H9 (cell line): ENCODE measurements at regions not wholly inside any gene's neighbourhood (a gene's known extent, or its start where the extent isn't known, plus 50 kb on each side); places are given as distances from the start of the nearest gene placed in this dataset.

Experiments used
- DNase-seq: peaks from one replicate; pipeline ENCODE4 v3.0.0-alpha.2; 2017
- H2AFZ ChIP-seq: one replicate; pipeline ENCODE4 v1.6.1; 2013; ENCODE audit warnings: mild to moderate bottlenecking, low read length, control low read depth, moderate library complexity
- H2AK5ac ChIP-seq: 2 replicates; pipeline ENCODE4 v1.6.1; 2013; ENCODE audit warnings: low read length, control low read depth, mixed read lengths; ENCODE audit not compliant: insufficient read length
- H2BK120ac ChIP-seq: one replicate; pipeline ENCODE4 v1.6.1; 2013; ENCODE audit warnings: low read depth, mild to moderate bottlenecking, low read length, control low read depth, inconsistent platforms; ENCODE audit not compliant: poor library complexity, severe bottlenecking
- H2BK12ac ChIP-seq: 2 replicates; pipeline ENCODE4 v1.6.1; 2013; ENCODE audit warnings: low read length, control low read depth, mixed read lengths, low read depth; ENCODE audit not compliant: insufficient read length
- H2BK15ac ChIP-seq: 2 replicates; pipeline ENCODE4 v1.6.1; 2013; ENCODE audit warnings: low read depth, low read length, control low read depth
- H2BK20ac ChIP-seq: one replicate; pipeline ENCODE4 v1.6.1; 2013; ENCODE audit warnings: low read depth, mild to moderate bottlenecking, low read length, control low read depth, inconsistent platforms; ENCODE audit not compliant: poor library complexity, severe bottlenecking
- H2BK5ac ChIP-seq: 2 replicates; pipeline ENCODE4 v1.6.1; 2013; ENCODE audit warnings: low read length, control low read depth, mixed read lengths; ENCODE audit not compliant: insufficient read length
- H3K14ac ChIP-seq: 2 replicates; pipeline ENCODE4 v1.6.1; 2013; ENCODE audit warnings: low read length, control low read depth; ENCODE audit not compliant: insufficient read depth
- H3K18ac ChIP-seq: 2 replicates; pipeline ENCODE4 v1.6.1; 2013; ENCODE audit warnings: low read depth, mild to moderate bottlenecking, mixed read lengths, low read length, control low read depth; ENCODE audit not compliant: insufficient read length
- H3K23ac ChIP-seq: 2 replicates; pipeline ENCODE4 v1.6.1; 2013; ENCODE audit warnings: low read length, control low read depth, mixed read lengths, low read depth; ENCODE audit not compliant: insufficient read length
- H3K23me2 ChIP-seq: 2 replicates; pipeline ENCODE4 v1.6.1; 2013; ENCODE audit warnings: low read depth, mild to moderate bottlenecking, mixed read lengths, low read length, control low read depth; ENCODE audit not compliant: insufficient read length, poor library complexity, severe bottlenecking
- H3K27ac ChIP-seq: 2 replicates; pipeline ENCODE4 v1.5.1; 2013; ENCODE audit warnings: low read length, control low read depth, mixed read lengths, low read depth; ENCODE audit not compliant: insufficient read length
- H3K27me3 ChIP-seq: 2 replicates; pipeline ENCODE4 v1.6.1; 2013; ENCODE audit warnings: low read length, control low read depth, inconsistent platforms; ENCODE audit not compliant: insufficient read depth
- H3K4ac ChIP-seq: 2 replicates; pipeline ENCODE4 v1.6.1; 2013; ENCODE audit warnings: low read depth, mild to moderate bottlenecking, control low read depth, inconsistent platforms, low read length, moderate library complexity
- H3K4me1 ChIP-seq: 2 replicates; pipeline ENCODE4 v1.6.1; 2013; ENCODE audit warnings: low read length, control low read depth, inconsistent platforms; ENCODE audit not compliant: insufficient read depth
- H3K4me2 ChIP-seq: 2 replicates; pipeline ENCODE4 v1.6.1; 2013; ENCODE audit warnings: low read length, control low read depth, mixed read lengths; ENCODE audit not compliant: insufficient read length, insufficient read depth
- H3K56ac ChIP-seq: 2 replicates; pipeline ENCODE4 v1.6.1; 2013; ENCODE audit warnings: low read depth, mild to moderate bottlenecking, mixed read lengths, low read length, control low read depth; ENCODE audit not compliant: insufficient read length
- H3K79me1 ChIP-seq: 2 replicates; pipeline ENCODE4 v1.6.1; 2013; ENCODE audit warnings: low read depth, mild to moderate bottlenecking, moderate library complexity, low read length, control low read depth, inconsistent platforms; ENCODE audit not compliant: insufficient read depth, poor library complexity, severe bottlenecking
- H3K79me2 ChIP-seq: 2 replicates; pipeline ENCODE4 v1.6.1; 2013; ENCODE audit warnings: low read length, control low read depth, inconsistent platforms; ENCODE audit not compliant: insufficient read depth
- H3K9ac ChIP-seq: 2 replicates; pipeline ENCODE4 v1.6.1; 2013; ENCODE audit warnings: low read length, control low read depth, mixed read lengths; ENCODE audit not compliant: insufficient read length; ENCODE audit errors: extremely low read depth
- H3K9me3 ChIP-seq: one replicate; pipeline ENCODE4 v1.6.1; 2013; ENCODE audit warnings: low read depth, low read length, inconsistent platforms; ENCODE audit not compliant: control insufficient read depth
- H3T11ph ChIP-seq: one replicate; pipeline ENCODE4 v1.6.1; 2013; ENCODE audit warnings: mild to moderate bottlenecking, low read length, control low read depth, inconsistent platforms
- H4K20me1 ChIP-seq: one replicate; pipeline ENCODE4 v1.6.1; 2013; ENCODE audit not compliant: control insufficient read depth, insufficient read length, insufficient read depth
- H4K5ac ChIP-seq: 2 replicates; pipeline ENCODE4 v1.6.1; 2013; ENCODE audit warnings: low read depth, mild to moderate bottlenecking, mixed read lengths, low read length, control low read depth; ENCODE audit not compliant: insufficient read length
- H4K8ac ChIP-seq: replicated peaks from 2 replicates; pipeline ENCODE4 v1.6.1; 2013; ENCODE audit warnings: low read length, control low read depth, mixed read lengths, low read depth; ENCODE audit not compliant: insufficient read length
- H4K91ac ChIP-seq: 2 replicates; pipeline ENCODE4 v1.6.1; 2013; ENCODE audit warnings: low read depth, mild to moderate bottlenecking, moderate library complexity, mixed read lengths, low read length, control low read depth; ENCODE audit not compliant: insufficient read length
- H3K27ac Mint-ChIP-seq, 3 experiments: 2 replicates in 2 of 3; 3 replicates in 1 of 3; pipeline ENCODE4 v1.8.0; 2020 to 2021; ENCODE audit warnings: mixed read lengths in 3 of 3, mild to moderate bottlenecking in 1 of 3, moderate library complexity in 1 of 3
- H3K27me3 Mint-ChIP-seq: 2 replicates; pipeline ENCODE4 v1.8.0; 2021; ENCODE audit warnings: low read depth, mild to moderate bottlenecking, moderate library complexity, mixed read lengths
- H3K36me3 Mint-ChIP-seq, 3 experiments: 2 replicates in 2 of 3; 3 replicates in 1 of 3; pipeline ENCODE4 v1.8.0; 2020 to 2021; ENCODE audit warnings: low read depth in 3 of 3, mixed read lengths in 3 of 3; ENCODE audit not compliant: insufficient read depth in 1 of 3
- H3K4me1 Mint-ChIP-seq, 2 experiments: 2 replicates each; pipeline ENCODE4 v1.8.0; 2020; ENCODE audit warnings: mixed read lengths in 2 of 2
- H3K4me3 Mint-ChIP-seq, 2 experiments: 2 replicates in 1 of 2; 3 replicates in 1 of 2; pipeline ENCODE4 v1.8.0; 2020 to 2021; ENCODE audit warnings: mild to moderate bottlenecking in 2 of 2, mixed read lengths in 2 of 2, moderate library complexity in 1 of 2
- H3K9me3 Mint-ChIP-seq, 2 experiments: 2 replicates in 1 of 2; 3 replicates in 1 of 2; pipeline ENCODE4 v1.8.0; 2020; ENCODE audit warnings: mild to moderate bottlenecking in 2 of 2, mixed read lengths in 2 of 2, moderate library complexity in 1 of 2
- CTCF ChIP-seq: fragments of 200-600 bp; sonication (generic); conservative IDR thresholded peaks from 3 replicates; pipeline ENCODE4 v1.8.0; 2021; ENCODE audit warnings: antibody characterized with exemption, mild to moderate bottlenecking
- WGBS: extraction: QIAGEN DNeasy Blood & Tissue Kit; methylation state at CpG from one replicate; pipeline ENCODE4 v1.1.7; 2013; ENCODE audit warnings: missing lambda C conversion rate, low lambda C conversion rate, mixed read lengths; ENCODE audit not compliant: insufficient read length; ENCODE audit errors: extremely low coverage; 5-methylcytosine and 5-hydroxymethylcytosine counted together

GRCh38 chr1:96416701-96417444 lies 304.7 kb upstream of the PTBP2 start:
- no peak overlapping the region for H4K5ac ChIP-seq
- Mint-ChIP-seq H3K36me3 (no peaks in the 10 kb centered on the region), H3K27ac (no peak overlapping the region), H3K27me3 (no peaks in the 10 kb centered on the region), H3K4me3 (no peak overlapping the region), H3K9me3 (no peaks in the 10 kb centered on the region), H3K4me1 (peaks cover 3 to 7% of the 10 kb centered on the region in 2 experiments; a peak in 3 of 4 replicates)
- no peak overlapping the region for H2BK15ac ChIP-seq
- no peak overlapping the region for H3K4ac ChIP-seq
- H3K9ac ChIP-seq: no peak overlapping the region
- no peak overlapping the region for H3K4me2 ChIP-seq
- no peak overlapping the region for H4K8ac ChIP-seq
- no peaks in the 10 kb centered on the region for H4K20me1 ChIP-seq
- H3K27me3 ChIP-seq: no peaks in the 10 kb centered on the region
- no peaks in the 10 kb centered on the region for H3K9me3 ChIP-seq
- H2BK20ac ChIP-seq: no peak overlapping the region
- no peak overlapping the region for H3K18ac ChIP-seq
- H3T11ph ChIP-seq: no peak overlapping the region
- no peak overlapping the region for H2BK12ac ChIP-seq
- no peaks in the 10 kb centered on the region for H3K4me1 ChIP-seq
- H3K14ac ChIP-seq: no peak overlapping the region
- H3K79me1 ChIP-seq: no peaks in the 10 kb centered on the region
- no peak overlapping the region for H3K27ac ChIP-seq
- DNase-seq: no peak
- H3K23ac ChIP-seq: no peak overlapping the region
- no peak overlapping the region for H4K91ac ChIP-seq
- H2AK5ac ChIP-seq: no peak overlapping the region
- no peak overlapping the region for H2BK120ac ChIP-seq
- H3K79me2 ChIP-seq: 0 out of 2 replicates have a peak, but pooled peaks cover 1% of the 10 kb centered on the region
- no peak for TF ChIP-seq CTCF
- no CpG with 5 or more reads among the region's 5 CpGs for WGBS
- H3K56ac ChIP-seq: no peak overlapping the region
- H2AFZ ChIP-seq: no peak overlapping the region
- no peaks in the 10 kb centered on the region for H3K23me2 ChIP-seq
- H2BK5ac ChIP-seq: no peak overlapping the region
